Globus pallidus (tissue), 1 donor: ENCODE measurements at regions not wholly inside any gene's neighbourhood (a gene's known extent, or its start where the extent isn't known, plus 50 kb on each side); places are given as distances from the start of the nearest gene placed in this dataset.
"Not testable (repeated sequence)": the region's sequence is repeated elsewhere in the genome, so short reads cannot be mapped to it uniquely, and the experiment has no call there.

Experiments
- DNase-seq: peaks from one replicate; pipeline ENCODE4 v3.0.0-alpha.2; 2015; ENCODE audit warnings: low spot score

GRCh38 chrY:7310482-7311269 is 399.1 kb upstream of the AMELY start:
- no peak for DNase-seq

GRCh38 chrY:7308816-7309215 is 397.3 kb upstream of the AMELY start:
- no peak for DNase-seq

DNA sequence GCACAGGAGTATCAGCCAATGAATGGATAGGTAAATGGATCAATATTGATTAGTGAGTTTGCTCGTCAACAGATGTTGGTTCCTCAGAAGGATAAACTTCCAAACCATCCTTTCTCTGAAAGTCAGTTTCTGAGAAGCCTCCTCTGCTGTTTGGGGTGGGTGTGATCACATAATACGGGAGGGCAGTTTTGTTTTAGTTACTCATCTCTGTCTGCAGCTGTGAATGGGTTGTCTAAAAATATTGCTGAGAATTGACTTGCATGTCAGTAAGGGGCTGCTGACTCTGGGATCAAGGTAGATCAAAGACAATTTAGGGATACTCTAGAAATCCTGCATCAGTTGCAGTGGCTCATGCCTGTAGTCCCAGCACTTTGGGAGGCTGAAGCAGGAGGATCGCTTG is 390.8 kb upstream of the AMELY start:
- no peak for DNase-seq

GRCh38 chrY:7299960-7300359 is 388.4 kb upstream of the AMELY start:
- DNase-seq: no peak

GRCh38 chrY:7292113-7292512 is 380.6 kb upstream of the AMELY start:
- DNase-seq: no peak

DNA sequence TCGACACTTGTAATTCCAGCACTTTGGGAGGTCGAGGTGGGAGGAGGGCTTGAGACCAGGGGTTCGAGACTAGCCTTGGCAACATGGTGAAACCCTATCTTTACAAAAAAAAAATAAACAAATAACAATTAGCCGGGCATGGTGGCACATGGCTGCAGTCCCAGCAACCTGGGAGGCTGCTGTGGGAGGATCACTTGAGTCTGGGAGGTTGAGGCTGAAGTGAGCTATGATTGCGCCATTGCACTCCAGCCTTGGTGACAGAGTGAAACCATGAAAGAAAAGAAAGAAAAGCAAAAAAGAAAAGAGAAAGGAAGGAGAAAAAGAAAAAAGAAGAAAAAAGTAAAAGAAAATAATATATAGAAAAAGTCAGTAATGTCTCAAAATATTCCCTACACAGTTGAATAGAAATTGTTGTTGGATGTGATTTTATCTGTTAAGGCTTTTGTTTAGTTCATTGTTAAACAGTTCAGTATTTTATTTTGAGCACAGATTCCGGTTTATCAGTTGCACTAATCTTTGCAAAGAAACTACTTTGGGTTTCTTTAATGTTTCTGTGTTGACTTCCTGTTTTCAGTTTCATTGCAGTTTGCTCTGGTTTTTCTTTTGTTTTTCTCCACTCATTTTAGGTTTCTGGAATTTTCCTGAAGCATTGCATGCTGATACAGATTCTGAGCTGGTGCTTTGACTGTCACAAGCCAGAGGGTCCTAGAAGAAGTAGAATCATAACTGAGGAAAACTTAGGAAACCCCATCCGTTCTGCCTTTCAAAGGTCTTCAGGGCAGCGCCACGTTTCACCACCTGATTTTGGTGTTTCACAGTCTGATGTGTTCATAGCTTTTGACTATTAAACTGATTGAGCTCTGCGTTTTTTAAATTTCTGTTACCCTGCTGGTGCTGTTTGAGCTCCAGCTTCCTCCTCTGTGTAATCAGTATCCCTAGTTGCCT is 378.6 kb upstream of the AMELY start:
- no peak for DNase-seq

DNA sequence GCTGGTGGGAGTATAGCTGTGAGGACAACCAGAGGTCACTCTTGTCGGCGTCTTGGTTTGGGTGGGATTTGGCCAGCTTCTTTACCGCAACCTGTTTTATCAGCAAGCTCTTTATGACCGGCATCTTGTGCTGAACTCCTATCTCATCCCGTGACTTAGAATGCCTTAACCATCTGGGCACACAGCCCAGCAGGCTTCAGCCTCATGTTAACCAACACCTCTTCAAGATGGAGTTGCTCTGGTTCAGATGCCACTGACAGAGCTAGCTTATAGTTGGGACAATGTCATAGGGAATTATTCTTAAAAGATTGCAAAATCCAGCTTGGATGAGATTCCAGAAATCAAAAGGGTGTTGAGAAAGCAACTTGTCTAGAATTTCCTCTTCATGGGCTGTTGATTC is 377.1 kb upstream of the AMELY start:
- no peak for DNase-seq

DNA sequence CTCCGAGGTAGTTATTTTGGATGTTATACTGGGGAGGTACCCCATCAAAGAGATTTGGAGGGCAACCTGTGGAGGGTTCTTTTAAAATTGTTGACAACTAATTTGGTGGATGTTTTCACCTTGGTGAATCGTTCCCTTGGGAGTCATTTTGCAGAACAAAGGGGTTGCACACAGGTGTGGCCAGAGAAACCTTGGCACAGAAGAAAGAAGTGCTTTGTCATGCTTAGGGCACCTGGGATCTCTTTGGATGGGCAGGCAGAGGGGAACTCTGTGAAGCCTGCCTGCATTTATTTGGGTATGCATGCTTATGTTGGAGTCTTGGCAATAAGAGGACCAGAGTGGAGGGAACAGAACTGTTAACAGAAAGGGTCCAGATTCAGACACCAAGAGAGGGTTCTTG is 376.4 kb upstream of the AMELY start:
- DNase-seq: not testable (repeated sequence)

DNA sequence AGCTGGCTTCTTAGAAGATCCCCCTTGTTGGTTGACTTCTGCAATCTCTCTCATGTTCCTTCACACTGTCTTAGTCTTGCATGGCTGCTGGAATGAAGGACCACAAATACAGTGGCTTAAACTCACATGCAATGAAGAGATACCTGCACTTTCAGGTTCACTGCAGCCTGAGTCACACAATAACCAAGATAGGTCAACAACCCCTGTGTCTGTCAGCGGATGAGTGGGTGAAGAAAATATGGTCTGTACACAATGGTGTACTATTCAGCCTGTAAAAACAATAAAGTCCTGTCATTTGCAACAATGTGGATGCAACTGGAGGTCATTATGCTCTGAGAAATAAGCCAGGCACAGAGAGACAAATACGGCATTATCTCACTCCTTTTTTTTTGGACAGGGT is 373.8 kb upstream of the AMELY start:
- DNase-seq: peak; percentile 27

DNA sequence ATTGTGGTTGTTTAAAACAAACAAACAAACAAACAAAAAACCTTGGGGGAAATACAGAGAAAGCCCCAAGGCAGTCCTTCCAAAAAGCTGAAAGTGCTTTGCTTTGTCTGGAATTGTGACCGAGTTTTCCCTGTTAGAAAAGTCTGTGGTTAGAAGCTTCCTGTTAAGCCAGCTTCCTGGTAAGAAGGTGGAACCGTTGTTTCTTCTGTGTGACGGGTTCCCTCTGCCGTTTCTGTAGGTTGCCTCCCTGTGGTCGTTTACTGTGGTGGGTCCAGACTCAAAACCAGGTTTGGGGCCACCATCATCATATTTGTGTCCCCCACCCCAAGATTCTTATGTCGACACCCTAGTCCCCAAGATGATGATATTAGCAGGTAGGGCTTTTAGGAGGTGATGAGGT is 371.4 kb upstream of the AMELY start:
- no peak for DNase-seq

DNA sequence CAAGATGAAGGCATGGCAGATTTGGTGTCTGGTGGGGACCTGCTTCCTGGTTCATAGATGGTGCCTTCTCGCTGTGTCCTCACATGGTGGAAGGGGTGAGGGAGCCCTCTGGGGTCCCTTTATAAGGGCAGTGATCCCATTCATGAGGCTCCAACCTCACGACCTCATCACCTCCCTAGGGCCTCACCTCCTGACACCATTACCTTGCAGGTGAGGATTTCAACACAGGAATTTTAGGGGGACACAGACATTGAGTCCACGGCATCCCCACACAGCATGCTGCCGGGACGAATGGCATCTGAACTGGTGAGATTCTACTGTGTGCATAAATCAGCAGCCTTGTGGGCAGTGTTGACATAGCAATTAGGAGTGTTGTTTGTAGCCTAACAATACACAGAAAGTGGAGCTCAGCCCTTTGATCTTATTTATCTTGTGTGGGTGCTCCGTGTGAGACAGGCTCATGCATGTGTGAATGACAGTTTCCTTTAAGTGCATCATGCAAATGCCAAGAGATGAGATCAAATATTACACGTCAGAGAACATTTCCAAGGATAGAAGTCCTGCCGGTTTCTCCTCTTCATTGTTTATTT is 368.7 kb upstream of the AMELY start:
- DNase-seq: not testable (repeated sequence)

DNA sequence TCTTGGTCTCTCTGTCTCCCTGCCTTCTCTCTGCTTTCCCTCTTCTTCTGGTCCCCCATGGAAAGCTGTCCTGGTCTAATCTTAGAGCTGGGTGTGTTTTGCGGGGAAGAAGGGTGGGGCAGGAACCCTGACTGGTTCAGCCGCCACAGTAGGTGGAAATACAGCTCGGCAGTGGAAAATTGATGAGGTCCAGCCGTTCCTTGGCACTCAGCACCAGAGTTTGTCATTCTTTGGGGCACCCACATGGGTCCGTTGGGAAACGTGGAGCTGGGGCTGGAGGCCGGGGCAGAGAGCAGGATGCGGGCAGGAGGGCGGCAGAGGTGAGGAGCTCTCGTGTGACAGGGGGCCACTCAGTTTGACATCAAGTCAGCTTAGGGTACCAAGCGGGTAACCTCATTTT is 364.2 kb upstream of the AMELY start:
- no peak for DNase-seq

- DNase-seq: no peak
Observed at GRCh38 chrY:7275014-7275413, 363.5 kb upstream of the AMELY start.

GRCh38 chrY:7274369-7274913 is 362.9 kb upstream of the AMELY start:
- DNase-seq: no peak

DNA sequence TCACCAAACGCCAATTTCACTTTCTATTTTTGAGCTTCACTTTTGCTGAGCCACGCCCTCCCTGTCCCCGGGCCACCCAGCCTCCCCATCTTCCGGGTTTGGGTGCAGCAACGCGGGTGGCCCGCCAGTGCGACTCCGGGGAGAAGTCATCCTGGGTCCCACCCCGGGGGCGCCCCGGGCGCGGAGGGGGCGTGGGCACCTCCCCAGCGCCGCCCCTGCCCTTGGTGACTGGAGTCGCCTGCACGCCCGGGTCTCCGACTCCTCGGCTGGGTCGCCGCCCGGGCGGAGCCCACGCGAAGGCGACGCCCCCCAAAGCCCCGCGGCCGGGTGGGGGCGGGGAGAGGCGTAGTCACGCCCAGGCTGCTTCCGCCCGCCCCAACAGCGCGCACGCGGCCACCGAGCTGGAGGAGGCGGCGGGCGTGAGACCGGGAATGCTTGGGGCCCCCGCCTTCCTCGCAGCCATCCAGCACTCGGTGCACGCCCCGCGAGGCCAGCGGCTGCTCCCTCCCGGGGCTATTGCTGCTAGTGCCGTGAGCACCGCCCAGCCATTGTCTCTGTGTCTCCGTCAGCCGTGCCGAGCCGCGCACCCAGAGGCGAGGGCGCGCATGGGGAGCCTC is 362.1 kb upstream of the AMELY start:
- peak; percentile 21 for DNase-seq

DNA sequence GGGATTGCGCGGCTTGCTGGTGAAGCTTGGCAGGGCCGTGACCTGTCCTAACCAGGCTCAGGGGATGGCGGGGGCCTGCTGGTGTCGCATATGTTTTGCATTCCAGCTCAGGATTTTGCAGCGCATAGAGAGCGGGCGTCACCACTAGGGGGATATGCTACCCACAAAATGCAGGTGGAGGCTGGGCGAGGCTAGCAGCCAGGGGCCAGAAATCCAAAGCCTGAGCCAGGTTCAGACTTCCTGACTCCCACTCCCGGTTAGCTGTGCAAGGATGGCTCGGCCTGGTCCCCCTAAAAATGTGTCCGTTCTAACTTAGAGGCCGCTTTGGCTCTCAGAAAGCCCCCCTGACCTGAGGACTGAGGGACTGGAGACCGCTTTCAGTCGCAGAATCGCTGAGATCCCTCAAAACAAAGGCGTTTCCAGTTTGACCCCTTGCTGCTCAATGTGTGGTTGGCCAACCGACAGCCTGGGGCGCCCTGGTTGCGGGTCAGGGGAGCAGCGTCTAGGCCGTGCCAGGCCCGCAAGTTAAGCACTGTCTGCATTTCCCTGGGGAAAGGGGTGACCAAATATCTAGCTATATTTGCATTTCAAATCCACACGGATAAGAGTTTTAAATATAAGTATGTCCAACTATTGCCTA is 361.1 kb upstream of the AMELY start:
- DNase-seq: no peak

DNA sequence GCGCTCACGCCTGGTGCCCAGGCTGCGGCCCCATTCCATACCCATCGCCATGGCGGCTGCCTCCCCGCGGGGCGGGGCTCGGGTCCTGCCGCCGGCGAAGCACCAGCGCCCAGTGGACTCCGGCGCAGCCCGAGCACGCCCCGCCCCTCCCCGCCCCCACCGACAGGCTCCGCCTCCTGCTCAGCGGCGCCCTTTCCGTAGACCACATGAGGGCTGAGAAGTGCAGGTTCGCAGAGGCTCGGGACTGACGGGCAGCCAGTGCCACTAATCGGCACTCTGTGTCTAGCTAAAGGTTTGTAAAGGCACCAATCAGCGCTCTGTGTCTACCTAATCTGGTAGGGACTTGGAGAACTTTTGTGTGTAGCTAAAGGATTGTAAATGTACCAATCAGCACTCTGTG is 352.2 kb upstream of the AMELY start:
- no peak for DNase-seq

DNA sequence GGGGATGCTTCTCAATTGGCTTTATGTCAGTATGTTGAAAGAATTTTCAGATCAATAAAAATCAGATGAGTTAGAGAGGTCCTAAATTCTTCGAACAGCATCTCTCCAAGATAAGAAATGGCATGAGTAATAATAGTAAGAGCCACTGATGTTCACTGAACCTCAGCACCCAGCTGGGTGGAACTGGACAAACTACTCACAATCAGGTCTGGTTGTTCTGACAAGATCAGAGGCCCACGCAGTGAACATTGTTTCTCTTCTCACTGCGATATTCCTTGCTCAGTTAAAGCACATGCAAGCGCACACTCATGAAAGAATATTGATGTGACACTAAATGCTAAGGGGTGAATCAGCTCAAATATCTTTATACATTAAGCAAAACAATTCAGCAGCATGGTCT is 351.0 kb upstream of the AMELY start:
- DNase-seq: no peak

DNA sequence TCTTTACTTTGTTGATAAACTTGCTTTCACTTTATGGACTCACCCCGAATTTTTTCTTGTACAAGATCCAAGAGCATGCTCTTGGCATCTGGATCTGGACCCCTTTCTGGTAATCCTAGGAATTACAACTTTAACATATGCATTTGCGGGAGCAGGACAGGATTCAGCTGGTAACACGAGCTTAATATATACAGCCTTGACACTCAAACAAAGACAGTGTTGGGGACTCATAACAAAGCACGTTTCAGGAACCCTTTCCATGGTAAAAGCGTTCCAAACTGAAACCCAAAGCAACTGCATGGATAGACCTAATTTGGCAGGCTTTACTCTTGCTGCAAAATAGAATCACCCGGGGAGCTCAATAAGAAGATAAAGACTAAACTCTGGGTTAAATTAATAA is 349.7 kb upstream of the AMELY start:
- DNase-seq: no peak

GRCh38 chrY:7240101-7240500 is 328.5 kb upstream of the AMELY start:
- no peak for DNase-seq

DNA sequence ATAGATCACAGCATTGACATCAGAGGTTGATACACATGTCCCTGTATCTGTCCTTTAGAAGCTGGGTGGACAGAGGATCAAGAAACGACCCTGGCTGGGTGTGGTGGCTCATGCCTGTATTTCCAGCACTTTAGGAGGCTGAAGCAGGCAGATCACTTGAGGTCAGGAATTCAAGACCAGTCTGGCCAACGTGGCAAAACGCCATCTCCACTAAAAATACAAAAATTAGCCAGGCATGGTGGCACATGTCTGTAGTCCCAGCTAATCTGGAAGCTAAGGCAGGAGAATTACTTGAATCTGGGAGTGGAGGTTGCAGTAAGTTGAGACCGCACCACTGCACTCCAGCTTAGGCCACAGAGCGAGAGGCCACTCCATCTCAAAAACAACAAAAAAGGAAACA is 300.4 kb upstream of the AMELY start:
- DNase-seq: no peak

GRCh38 chrY:7204456-7204855 is 292.9 kb upstream of the AMELY start:
- no peak for DNase-seq
